ENCODE measurements at regions not wholly inside any gene's neighbourhood (a gene's known extent, or its start where the extent isn't known, plus 50 kb on each side); places are given as distances from the start of the nearest gene placed in this dataset.

- no peak for TF ChIP-seq CTCF (tag by site-specific recombination; IDR thresholded peaks at IDR 0.05)
- TF ChIP-seq SCRT1 (tag by site-specific recombination; IDR thresholded peaks at IDR 0.05; ENCODE audit: borderline replicate concordance): no peak
- no peak for TF ChIP-seq ZNF280D (tag by site-specific recombination; IDR thresholded peaks at IDR 0.05)
- no peak for TF ChIP-seq ZNF221 (tag by site-specific recombination; IDR thresholded peaks at IDR 0.05; ENCODE audit: borderline replicate concordance)
- TF ChIP-seq ZNF239 (tag by site-specific recombination; IDR thresholded peaks at IDR 0.05): no peak
- TF ChIP-seq ZBTB1 (tag by site-specific recombination; IDR thresholded peaks at IDR 0.05): no peak
- TF ChIP-seq, protein P1, sequence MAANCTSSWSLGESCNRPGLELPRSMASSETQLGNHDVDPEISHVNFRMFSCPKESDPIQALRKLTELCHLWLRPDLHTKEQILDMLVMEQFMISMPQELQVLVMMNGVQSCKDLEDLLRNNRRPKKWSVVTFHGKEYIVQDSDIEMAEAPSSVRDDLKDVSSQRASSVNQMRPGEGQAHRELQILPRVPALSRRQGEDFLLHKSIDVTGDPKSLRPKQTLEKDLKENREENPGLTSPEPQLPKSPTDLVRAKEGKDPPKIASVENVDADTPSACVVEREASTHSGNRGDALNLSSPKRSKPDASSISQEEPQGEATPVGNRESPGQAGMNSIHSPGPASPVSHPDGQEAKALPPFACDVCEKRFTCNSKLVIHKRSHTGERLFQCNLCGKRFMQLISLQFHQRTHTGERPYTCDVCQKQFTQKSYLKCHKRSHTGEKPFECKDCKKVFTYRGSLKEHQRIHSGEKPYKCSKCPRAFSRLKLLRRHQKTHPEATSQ (tag by site-specific recombination; IDR thresholded peaks at IDR 0.05): no peak
- TF ChIP-seq GLIS2 (tag by site-specific recombination; IDR thresholded peaks at IDR 0.05): no peak
- no peak for TF ChIP-seq YY1 (tag by site-specific recombination; IDR thresholded peaks at IDR 0.05)
- TF ChIP-seq ZNF449 (tag by site-specific recombination; IDR thresholded peaks at IDR 0.05): no peak
- TF ChIP-seq GLIS1 (tag by site-specific recombination; IDR thresholded peaks at IDR 0.05): no peak
- TF ChIP-seq BCL11B (tag by site-specific recombination; IDR thresholded peaks at IDR 0.05; ENCODE audit: low read depth): no peak
These were observed 225.5 kb downstream of the ARPP21 start for GRCh38 chr3:35864871-35865270.

Data from HEK293 (cell line).